ENCODE measurements at regions not wholly inside any gene's neighbourhood (a gene's known extent, or its start where the extent isn't known, plus 50 kb on each side); places are given as distances from the start of the nearest gene placed in this dataset.
A peak's percentile ranks its signal among the peaks of the same experiment; 100 is the strongest.

DNA sequence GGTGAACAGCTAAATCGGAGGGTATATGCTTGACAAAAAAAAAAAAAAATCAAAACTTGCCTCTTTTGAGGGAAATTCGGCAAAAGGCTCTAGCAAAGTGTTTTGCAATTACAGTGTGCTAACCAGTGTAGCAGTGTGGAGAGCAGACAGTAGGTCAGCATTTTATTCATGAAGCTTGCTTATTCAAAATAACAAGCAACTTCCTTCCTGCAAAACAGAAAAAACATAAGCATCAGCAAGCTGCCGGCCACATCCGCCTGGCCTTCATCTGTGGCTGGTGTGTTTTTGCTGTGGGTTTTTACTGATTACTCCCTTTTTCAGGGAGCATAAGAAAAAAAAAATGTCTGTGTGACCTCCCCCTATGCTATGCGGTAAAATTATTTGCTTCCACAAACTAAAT, 434.1 kb downstream of the OCA2 start:
- Histone ChIP-seq H3K9me3 (ENCODE audit: control insufficient read depth in 4 of 4, insufficient read depth in 3 of 4, low read length in 3 of 4) (peaks cover 0 to 13% (median 2%) of the 10 kb centered on the region in 4 donors), H3K4me3 (no peak overlapping the region), H3K4me1 (ENCODE audit: control insufficient read depth in 5 of 5, insufficient read depth in 5 of 5, low read length in 5 of 5) (peaks cover 0 to 3% (median 0%) of the 10 kb centered on the region in 5 donors), H3K27ac (ENCODE audit: low read depth in 1 of 2, low read length in 1 of 2) (no peak overlapping the region), H3K36me3 (ENCODE audit: control insufficient read depth in 4 of 4, insufficient read depth in 4 of 4, low read length in 4 of 4) (no peaks in the 10 kb centered on the region), H3K27me3 (ENCODE audit: control insufficient read depth in 3 of 3, insufficient read depth in 3 of 3, low read length in 2 of 3) (no peaks in the 10 kb centered on the region), H3K9ac (ENCODE audit: insufficient read depth in 1 of 2, low read length in 2 of 2) (no peak overlapping the region)
- DNase-seq (no peak), ATAC-seq (ENCODE audit: insufficient read depth, low FRiP score) (no peak)
- 66 to 67% methylated on average over 5 of the region's 5 CpGs for WGBS, 2 donors
- TF ChIP-seq, protein P1, sequence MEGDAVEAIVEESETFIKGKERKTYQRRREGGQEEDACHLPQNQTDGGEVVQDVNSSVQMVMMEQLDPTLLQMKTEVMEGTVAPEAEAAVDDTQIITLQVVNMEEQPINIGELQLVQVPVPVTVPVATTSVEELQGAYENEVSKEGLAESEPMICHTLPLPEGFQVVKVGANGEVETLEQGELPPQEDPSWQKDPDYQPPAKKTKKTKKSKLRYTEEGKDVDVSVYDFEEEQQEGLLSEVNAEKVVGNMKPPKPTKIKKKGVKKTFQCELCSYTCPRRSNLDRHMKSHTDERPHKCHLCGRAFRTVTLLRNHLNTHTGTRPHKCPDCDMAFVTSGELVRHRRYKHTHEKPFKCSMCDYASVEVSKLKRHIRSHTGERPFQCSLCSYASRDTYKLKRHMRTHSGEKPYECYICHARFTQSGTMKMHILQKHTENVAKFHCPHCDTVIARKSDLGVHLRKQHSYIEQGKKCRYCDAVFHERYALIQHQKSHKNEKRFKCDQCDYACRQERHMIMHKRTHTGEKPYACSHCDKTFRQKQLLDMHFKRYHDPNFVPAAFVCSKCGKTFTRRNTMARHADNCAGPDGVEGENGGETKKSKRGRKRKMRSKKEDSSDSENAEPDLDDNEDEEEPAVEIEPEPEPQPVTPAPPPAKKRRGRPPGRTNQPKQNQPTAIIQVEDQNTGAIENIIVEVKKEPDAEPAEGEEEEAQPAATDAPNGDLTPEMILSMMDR (IDR thresholded peaks at IDR 0.05; ENCODE audit: control extremely low read depth, extremely low read depth): no peak

DNA sequence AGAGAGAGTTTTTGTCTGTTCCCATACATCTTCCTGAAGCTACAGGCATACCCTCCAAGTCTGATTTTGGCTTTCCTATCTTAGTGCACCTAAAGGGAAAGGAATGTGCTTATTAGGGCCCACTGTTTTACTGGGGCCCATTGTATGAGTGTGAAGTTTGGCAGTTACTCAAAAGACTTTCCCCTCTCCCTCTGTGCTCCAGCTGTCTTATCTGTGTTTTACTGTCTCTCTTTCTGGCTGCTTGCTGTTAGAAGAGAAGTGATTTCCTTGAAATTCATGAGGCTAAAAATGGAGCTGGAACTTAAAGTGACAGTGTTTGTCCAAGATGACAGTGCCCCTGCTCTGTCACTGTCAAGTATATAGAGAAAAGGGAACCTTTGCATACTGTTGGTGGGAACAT, 436.2 kb downstream of the OCA2 start:
- no peak overlapping the region for H3K9ac ChIP-seq (ENCODE audit: insufficient read depth in 1 of 2, low read length in 2 of 2)
- no peak for ATAC-seq (ENCODE audit: insufficient read depth, low FRiP score)
- H3K36me3 ChIP-seq (ENCODE audit: control insufficient read depth in 4 of 4, insufficient read depth in 4 of 4, low read length in 4 of 4): no peaks in the 10 kb centered on the region
- H3K4me1 ChIP-seq (ENCODE audit: control insufficient read depth in 5 of 5, insufficient read depth in 5 of 5, low read length in 5 of 5): no peaks in the 10 kb centered on the region
- no peak overlapping the region for H3K4me3 ChIP-seq
- TF ChIP-seq, protein P1 (IDR thresholded peaks at IDR 0.05; ENCODE audit: control extremely low read depth, extremely low read depth): no peak
- no peak overlapping the region for H3K27ac ChIP-seq (ENCODE audit: low read depth in 1 of 2, low read length in 1 of 2)
- DNase-seq: peak in 2 of 3 donors; percentile 16 to 45
- H3K9me3 ChIP-seq (ENCODE audit: control insufficient read depth in 4 of 4, insufficient read depth in 3 of 4, low read length in 3 of 4): peaks cover 0 to 13% (median 2%) of the 10 kb centered on the region in 4 donors
- H3K27me3 ChIP-seq (ENCODE audit: control insufficient read depth in 3 of 3, insufficient read depth in 3 of 3, low read length in 2 of 3): no peaks in the 10 kb centered on the region

DNA sequence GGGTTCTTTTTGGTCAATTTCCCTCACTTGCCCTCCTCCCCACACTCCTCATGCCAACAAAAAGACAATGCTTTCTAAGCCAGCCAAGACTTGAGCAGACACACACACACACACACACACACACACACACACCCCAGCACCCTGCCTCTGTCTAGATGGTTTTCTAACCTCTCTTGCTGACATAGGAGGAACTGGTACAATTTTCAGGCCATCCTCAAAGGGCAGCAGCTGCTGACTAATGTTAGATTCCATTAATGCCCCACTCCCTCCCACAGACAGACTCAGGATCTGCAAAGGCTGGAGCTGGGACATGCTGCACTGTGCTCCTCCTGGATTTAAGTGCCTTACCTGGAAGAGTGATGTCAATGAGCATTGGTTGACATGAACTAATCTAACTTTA, 438.4 kb downstream of the OCA2 start:
- ATAC-seq (ENCODE audit: insufficient read depth, low FRiP score) (no peak), DNase-seq (no peak)
- peaks cover 0 to 13% (median 3%) of the 10 kb centered on the region in 4 donors for H3K9me3 ChIP-seq (ENCODE audit: control insufficient read depth in 4 of 4, insufficient read depth in 3 of 4, low read length in 3 of 4)
- no peak overlapping the region for H3K9ac ChIP-seq (ENCODE audit: insufficient read depth in 1 of 2, low read length in 2 of 2)
- TF ChIP-seq, protein P1 (IDR thresholded peaks at IDR 0.05; ENCODE audit: control extremely low read depth, extremely low read depth): no peak
- no peak overlapping the region for H3K27ac ChIP-seq (ENCODE audit: low read depth in 1 of 2, low read length in 1 of 2)
- H3K27me3 ChIP-seq (ENCODE audit: control insufficient read depth in 3 of 3, insufficient read depth in 3 of 3, low read length in 2 of 3): no peaks in the 10 kb centered on the region
- H3K4me3 ChIP-seq: no peak overlapping the region
- no peaks in the 10 kb centered on the region for H3K36me3 ChIP-seq (ENCODE audit: control insufficient read depth in 4 of 4, insufficient read depth in 4 of 4, low read length in 4 of 4)
- H3K4me1 ChIP-seq (ENCODE audit: control insufficient read depth in 5 of 5, insufficient read depth in 5 of 5, low read length in 5 of 5): no peaks in the 10 kb centered on the region

DNA sequence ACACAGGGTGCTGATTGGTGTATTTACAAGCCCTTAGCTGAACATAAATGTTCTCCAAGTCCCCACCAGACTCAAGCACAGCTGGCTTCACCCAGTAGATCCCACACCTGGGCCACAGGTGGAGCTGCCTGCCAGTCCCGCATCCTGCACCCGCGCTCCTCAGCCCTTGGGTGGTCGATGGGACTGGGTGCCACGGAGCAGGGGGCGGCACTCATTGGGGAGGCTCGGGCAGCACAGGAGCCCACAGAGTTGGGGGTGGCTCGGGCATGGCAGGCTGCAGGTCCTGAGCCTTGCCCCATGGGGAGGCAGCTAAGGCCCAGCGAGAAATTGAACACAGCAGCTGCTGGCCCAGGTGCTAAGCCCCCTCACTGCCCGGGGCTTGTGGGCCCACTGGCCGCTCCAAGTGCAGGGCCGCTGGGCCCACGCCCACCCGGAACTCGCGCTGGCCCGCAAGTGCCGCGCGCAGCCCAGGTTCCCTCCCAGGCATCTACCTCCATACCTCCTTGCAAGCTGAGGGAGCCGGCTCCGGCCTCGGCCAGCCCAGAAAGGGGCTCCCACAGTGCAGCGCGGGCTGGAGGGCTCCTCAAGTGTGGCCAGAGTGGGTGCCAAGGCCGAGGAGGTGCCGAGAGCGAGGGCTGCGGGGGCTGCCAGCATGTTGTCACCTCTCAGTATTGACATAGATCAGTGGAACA, 442.7 kb downstream of the OCA2 start:
- H3K27ac ChIP-seq (ENCODE audit: low read depth in 1 of 2, low read length in 1 of 2): no peak overlapping the region
- H3K4me1 ChIP-seq (ENCODE audit: control insufficient read depth in 5 of 5, insufficient read depth in 5 of 5, low read length in 5 of 5): no peaks in the 10 kb centered on the region
- H3K27me3 ChIP-seq (ENCODE audit: control insufficient read depth in 3 of 3, insufficient read depth in 3 of 3, low read length in 2 of 3): no peaks in the 10 kb centered on the region
- no peak overlapping the region for H3K9ac ChIP-seq (ENCODE audit: insufficient read depth in 1 of 2, low read length in 2 of 2)
- DNase-seq (no peak), ATAC-seq (ENCODE audit: insufficient read depth, low FRiP score) (no peak)
- peaks cover 0 to 6% (median under 1%) of the 10 kb centered on the region in 4 donors for H3K9me3 ChIP-seq (ENCODE audit: control insufficient read depth in 4 of 4, insufficient read depth in 3 of 4, low read length in 3 of 4)
- H3K4me3 ChIP-seq: no peak overlapping the region
- no peaks in the 10 kb centered on the region for H3K36me3 ChIP-seq (ENCODE audit: control insufficient read depth in 4 of 4, insufficient read depth in 4 of 4, low read length in 4 of 4)
- TF ChIP-seq, protein P1 (IDR thresholded peaks at IDR 0.05; ENCODE audit: control extremely low read depth, extremely low read depth): no peak
- WGBS, 2 donors: 96% methylated on average over 28 to 29 of the region's 29 CpGs

Data from lung (tissue), 11 donors.